Small intestine (tissue), 7 donors: ENCODE measurements at regions not wholly inside any gene's neighbourhood (a gene's known extent, or its start where the extent isn't known, plus 50 kb on each side); places are given as distances from the start of the nearest gene placed in this dataset.

Experiments used
- DNase-seq, 2 donors: peaks; one replicate each; pipeline versions ENCODE4 v3.0.0 to v3.0.0-alpha.2; 2013
- FAIRE-seq: peaks from 2 replicates; lab custom pipeline; 2012; peaks lifted over from hg19 to GRCh38; lab: Jason Lieb, UNC
- H3K27ac ChIP-seq, 3 donors: one replicate each; pipeline ENCODE4 v1.5.1; 2013; ENCODE audit warnings: low read length in 2 of 3, mild to moderate bottlenecking in 2 of 3, control low read depth in 1 of 3, inconsistent platforms in 1 of 3, low read depth in 1 of 3, moderate library complexity in 1 of 3
- H3K27me3 ChIP-seq, 3 donors: one replicate each; pipeline ENCODE4 v1.6.1; 2013; ENCODE audit warnings: low read length in 3 of 3, inconsistent platforms in 1 of 3; ENCODE audit not compliant: control insufficient read depth in 3 of 3, insufficient read depth in 3 of 3
- H3K36me3 ChIP-seq, 3 donors: one replicate each; pipeline ENCODE4 v1.6.1; 2013; ENCODE audit warnings: low read length in 3 of 3, inconsistent platforms in 1 of 3, low read depth in 1 of 3, mild to moderate bottlenecking in 1 of 3, moderate library complexity in 1 of 3; ENCODE audit not compliant: control insufficient read depth in 3 of 3, insufficient read depth in 2 of 3
- H3K4me1 ChIP-seq, 3 donors: one replicate each; pipeline ENCODE4 v1.6.1; 2013; ENCODE audit warnings: low read length in 2 of 3, inconsistent platforms in 1 of 3, low read depth in 1 of 3, mild to moderate bottlenecking in 1 of 3, moderate library complexity in 1 of 3; ENCODE audit not compliant: control insufficient read depth in 3 of 3, insufficient read depth in 2 of 3
- H3K4me3 ChIP-seq, 3 donors: one replicate each; pipeline ENCODE4 v1.5.1; 2013; ENCODE audit warnings: low read length in 3 of 3, control low read depth in 1 of 3, inconsistent platforms in 1 of 3, low read depth in 1 of 3, mild to moderate bottlenecking in 1 of 3, moderate library complexity in 1 of 3
- H3K9me3 ChIP-seq, 2 donors: one replicate each; pipeline ENCODE4 v1.6.1; 2013; ENCODE audit warnings: low read depth in 1 of 2, low read length in 1 of 2; ENCODE audit not compliant: control insufficient read depth in 2 of 2, insufficient read depth in 1 of 2
- WGBS, 3 donors: extraction: QIAGEN DNeasy Blood & Tissue Kit; methylation state at CpG; one replicate each; pipeline ENCODE4 v1.1.7; 2013; 5-methylcytosine and 5-hydroxymethylcytosine counted together
- donor health status: healthy with polysubstance abuse.
- donor health status: control.
- donor health status: control.
- donor health status: Bipolar disorder and iron deficiency.
- donor health status: healthy.

- Histone ChIP-seq H3K9me3 (no peaks in the 10 kb centered on the region), H3K27me3 (no peaks in the 10 kb centered on the region), H3K4me3 (no peak overlapping the region), H3K27ac (no peak overlapping the region), H3K4me1 (no peaks in the 10 kb centered on the region), H3K36me3 (no peaks in the 10 kb centered on the region)
- FAIRE-seq (no peak), DNase-seq (no peak)
- 75 to 88% (median 75%) methylated on average over 1 of the region's 1 CpG for WGBS, 3 donors
Observed at GRCh38 chr21:35395728-35396127, 346.6 kb upstream of the RUNX1 start.

GRCh38 chr21:35394634-35395369 is 345.7 kb upstream of the RUNX1 start:
- FAIRE-seq (no peak), DNase-seq (no peak)
- 78 to 91% (median 83%) methylated on average over 7 of the region's 7 CpGs for WGBS, 3 donors
- Histone ChIP-seq H3K27ac (no peak overlapping the region), H3K9me3 (no peaks in the 10 kb centered on the region), H3K4me1 (no peaks in the 10 kb centered on the region), H3K27me3 (no peaks in the 10 kb centered on the region), H3K4me3 (no peak overlapping the region), H3K36me3 (no peaks in the 10 kb centered on the region)

GRCh38 chr21:35394049-35394448 is 344.9 kb upstream of the RUNX1 start:
- WGBS, 3 donors = 84 to 93% (median 88%) methylated on average over 1 of the region's 1 CpG
- DNase-seq (no peak), FAIRE-seq (no peak)
- Histone ChIP-seq H3K27me3 (no peaks in the 10 kb centered on the region), H3K4me3 (no peak overlapping the region), H3K4me1 (no peaks in the 10 kb centered on the region), H3K36me3 (no peaks in the 10 kb centered on the region), H3K9me3 (no peaks in the 10 kb centered on the region), H3K27ac (no peak overlapping the region)

GRCh38 chr21:35390013-35390776 is 341.1 kb upstream of the RUNX1 start:
- no peaks in the 10 kb centered on the region for H3K27me3 ChIP-seq
- FAIRE-seq = no peak
- no peak overlapping the region for H3K27ac ChIP-seq
- no peak overlapping the region for H3K4me3 ChIP-seq
- H3K36me3 ChIP-seq = no peaks in the 10 kb centered on the region
- H3K4me1 ChIP-seq = no peaks in the 10 kb centered on the region
- WGBS, 3 donors = 87 to 89% (median 87%) methylated on average over 5 of the region's 5 CpGs
- no peak for DNase-seq
- peaks cover 0 to 4% of the 10 kb centered on the region in 2 donors for H3K9me3 ChIP-seq

- no peaks in the 10 kb centered on the region for H3K27me3 ChIP-seq
- peaks cover 0 to 4% of the 10 kb centered on the region in 2 donors for H3K9me3 ChIP-seq
- H3K36me3 ChIP-seq = no peaks in the 10 kb centered on the region
- DNase-seq (no peak), FAIRE-seq (no peak)
- no peak overlapping the region for H3K27ac ChIP-seq
- H3K4me3 ChIP-seq = no peak overlapping the region
- 81 to 86% (median 84%) methylated on average over 4 of the region's 4 CpGs for WGBS, 3 donors
- H3K4me1 ChIP-seq = no peaks in the 10 kb centered on the region
Observed at GRCh38 chr21:35386491-35387079, 337.5 kb upstream of the RUNX1 start.

- FAIRE-seq (no peak), DNase-seq (no peak)
- Histone ChIP-seq H3K4me3 (no peak overlapping the region), H3K36me3 (no peaks in the 10 kb centered on the region), H3K27me3 (no peaks in the 10 kb centered on the region), H3K9me3 (peaks cover 0 to 4% of the 10 kb centered on the region in 2 donors), H3K4me1 (no peaks in the 10 kb centered on the region), H3K27ac (no peak overlapping the region)
- 92 to 100% (median 97%) methylated on average over 2 of the region's 2 CpGs for WGBS, 3 donors
Observed at GRCh38 chr21:35384375-35384774, 335.3 kb upstream of the RUNX1 start.

GRCh38 chr21:35382696-35383095 is 333.6 kb upstream of the RUNX1 start:
- Histone ChIP-seq H3K4me3 (no peak overlapping the region), H3K4me1 (no peaks in the 10 kb centered on the region), H3K9me3 (no peaks in the 10 kb centered on the region), H3K27ac (no peak overlapping the region), H3K27me3 (no peaks in the 10 kb centered on the region), H3K36me3 (no peaks in the 10 kb centered on the region)
- WGBS, 3 donors = 91 to 95% (median 91%) methylated on average over 6 of the region's 6 CpGs
- FAIRE-seq (no peak), DNase-seq (no peak)

- Histone ChIP-seq H3K27ac (no peak overlapping the region), H3K4me3 (no peak overlapping the region), H3K27me3 (no peaks in the 10 kb centered on the region), H3K9me3 (no peaks in the 10 kb centered on the region), H3K36me3 (no peaks in the 10 kb centered on the region), H3K4me1 (no peaks in the 10 kb centered on the region)
- 66 to 80% (median 75%) methylated on average over 6 of the region's 6 CpGs for WGBS, 3 donors
- DNase-seq (no peak), FAIRE-seq (no peak)
Observed at GRCh38 chr21:35381743-35382310, 332.7 kb upstream of the RUNX1 start.
